ENCODE measurements at regions not wholly inside any gene's neighbourhood (a gene's known extent, or its start where the extent isn't known, plus 50 kb on each side); places are given as distances from the start of the nearest gene placed in this dataset.

- no peak for DNase-seq (ENCODE audit: low read depth)
- in situ Hi-C loops (cut with HindIII; ENCODE audit: low pct_unique_long_range_greater_than_20kb, low sequenced_read_pairs): no loop called here
These were observed 100.8 kb upstream of the SLC6A6 start for GRCh38 chr3:14301558-14301957.

GRCh38 chr3:14303336-14304100, 98.9 kb upstream of the SLC6A6 start:
- DNase-seq (ENCODE audit: low read depth): no peak
- in situ Hi-C loops (cut with HindIII; ENCODE audit: low pct_unique_long_range_greater_than_20kb, low sequenced_read_pairs): no loop called here

GRCh38 chr3:14304101-14305045, 98.0 kb upstream of the SLC6A6 start:
- in situ Hi-C loops (cut with HindIII; ENCODE audit: low pct_unique_long_range_greater_than_20kb, low sequenced_read_pairs): no loop called here
- no peak for DNase-seq (ENCODE audit: low read depth)

GRCh38 chr3:14305324-14305723, 97.1 kb upstream of the SLC6A6 start:
- in situ Hi-C loops (cut with HindIII; ENCODE audit: low pct_unique_long_range_greater_than_20kb, low sequenced_read_pairs): no loop called here
- DNase-seq (ENCODE audit: low read depth): no peak

- in situ Hi-C loops (cut with HindIII; ENCODE audit: low pct_unique_long_range_greater_than_20kb, low sequenced_read_pairs): no loop called here
These were observed 96.3 kb upstream of the SLC6A6 start for GRCh38 chr3:14306142-14306541.

GRCh38 chr3:14307656-14308302, 94.6 kb upstream of the SLC6A6 start:
- in situ Hi-C loops (cut with HindIII; ENCODE audit: low pct_unique_long_range_greater_than_20kb, low sequenced_read_pairs): no loop called here

More at GRCh38 chr3:14306142-14306541, 96.3 kb upstream of the SLC6A6 start:
- no peak for DNase-seq (ENCODE audit: low read depth)

GRCh38 chr3:14311729-14312128, 90.7 kb upstream of the SLC6A6 start:
- DNase-seq (ENCODE audit: low read depth): no peak
- in situ Hi-C loops (cut with HindIII; ENCODE audit: low pct_unique_long_range_greater_than_20kb, low sequenced_read_pairs): no loop called here

More at GRCh38 chr3:14307656-14308302, 94.6 kb upstream of the SLC6A6 start:
- no peak for DNase-seq (ENCODE audit: low read depth)

GRCh38 chr3:14312375-14312774, 90.0 kb upstream of the SLC6A6 start:
- no peak for DNase-seq (ENCODE audit: low read depth)
- in situ Hi-C loops (cut with HindIII; ENCODE audit: low pct_unique_long_range_greater_than_20kb, low sequenced_read_pairs): no loop called here

- DNase-seq (ENCODE audit: low read depth): no peak
- in situ Hi-C loops (cut with HindIII; ENCODE audit: low pct_unique_long_range_greater_than_20kb, low sequenced_read_pairs): no loop called here
These were observed 85.3 kb upstream of the SLC6A6 start for GRCh38 chr3:14317057-14317553.

GRCh38 chr3:14318646-14319045, 83.8 kb upstream of the SLC6A6 start:
- no peak for DNase-seq (ENCODE audit: low read depth)
- in situ Hi-C loops (cut with HindIII; ENCODE audit: low pct_unique_long_range_greater_than_20kb, low sequenced_read_pairs): no loop called here

GRCh38 chr3:14319654-14320182, 82.7 kb upstream of the SLC6A6 start:
- in situ Hi-C loops (cut with HindIII; ENCODE audit: low pct_unique_long_range_greater_than_20kb, low sequenced_read_pairs): no loop called here
- DNase-seq (ENCODE audit: low read depth): peak; percentile 72

GRCh38 chr3:14320219-14320618, 82.2 kb upstream of the SLC6A6 start:
- in situ Hi-C loops (cut with HindIII; ENCODE audit: low pct_unique_long_range_greater_than_20kb, low sequenced_read_pairs): no loop called here
- no peak for DNase-seq (ENCODE audit: low read depth)

GRCh38 chr3:14322001-14322400, 80.4 kb upstream of the SLC6A6 start:
- no peak for DNase-seq (ENCODE audit: low read depth)
- in situ Hi-C loops (cut with HindIII; ENCODE audit: low pct_unique_long_range_greater_than_20kb, low sequenced_read_pairs): no loop called here

GRCh38 chr3:14322667-14323295, 79.6 kb upstream of the SLC6A6 start:
- in situ Hi-C loops (cut with HindIII; ENCODE audit: low pct_unique_long_range_greater_than_20kb, low sequenced_read_pairs): no loop called here

GRCh38 chr3:14323401-14324223, 78.8 kb upstream of the SLC6A6 start:
- in situ Hi-C loops (cut with HindIII; ENCODE audit: low pct_unique_long_range_greater_than_20kb, low sequenced_read_pairs): no loop called here

More at GRCh38 chr3:14322667-14323295, 79.6 kb upstream of the SLC6A6 start:
- no peak for DNase-seq (ENCODE audit: low read depth)

GRCh38 chr3:14324224-14324944, 78.0 kb upstream of the SLC6A6 start:
- no peak for DNase-seq (ENCODE audit: low read depth)

More at GRCh38 chr3:14323401-14324223, 78.8 kb upstream of the SLC6A6 start:
- DNase-seq (ENCODE audit: low read depth): no peak

More at GRCh38 chr3:14324224-14324944, 78.0 kb upstream of the SLC6A6 start:
- in situ Hi-C loops (cut with HindIII; ENCODE audit: low pct_unique_long_range_greater_than_20kb, low sequenced_read_pairs): no loop called here

Measured in Caki2 (cell line).